SK-N-SH (cell line): ENCODE measurements at regions not wholly inside any gene's neighbourhood (a gene's known extent, or its start where the extent isn't known, plus 50 kb on each side); places are given as distances from the start of the nearest gene placed in this dataset.

ENCODE experiments used
- CTCF ChIA-PET: fragments of 300-600, 350-600 bp; formaldehyde crosslinking; extraction: SDS; loops from one replicate; lab custom pipeline; 2021; lab: Yijun Ruan, JAX
- POLR2A ChIA-PET: fragments of 350-600 bp; sonication (Branson Sonifier 250); formaldehyde crosslinking; extraction: SDS; loops from one replicate; lab custom pipeline; 2020; ENCODE audit warnings: antibody characterized with exemption, inconsistent platforms; lab: Yijun Ruan, JAX
- DNase-seq: peaks from one replicate; pipeline ENCODE4 v3.0.0; 2012
- H2AFZ ChIP-seq: fragments of 200-600 bp; sonication (generic); 2 replicates; pipeline ENCODE4 v1.8.1; 2016; ENCODE audit warnings: antibody characterized with exemption, mild to moderate bottlenecking, low read depth
- H3F3A ChIP-seq: fragments of 200-600 bp; sonication (generic); replicated peaks from 2 replicates; pipeline ENCODE3; 2016; ENCODE audit warnings: antibody characterized with exemption, mild to moderate bottlenecking; ENCODE audit not compliant: insufficient read depth
- H3K27ac ChIP-seq, 2 experiments: fragments of 200-500 bp in 1 of 2; fragments of 200-600 bp in 1 of 2; sonication (Bioruptor generic) in 1 of 2; sonication (generic), shearing (Covaris generic) in 1 of 2; 2 replicates each; pipeline versions ENCODE4 v1.5.1 to v1.6.1; 2014 to 2016; ENCODE audit warnings: low read depth in 2 of 2, inconsistent platforms in 1 of 2, low read length in 1 of 2, mild to moderate bottlenecking in 1 of 2, mixed read lengths in 1 of 2
- H3K27me3 ChIP-seq: fragments of 200-600 bp; sonication (generic), shearing (Covaris generic); 2 replicates; pipeline ENCODE4 v1.6.1; 2016; ENCODE audit warnings: mixed run types; ENCODE audit not compliant: insufficient read depth
- H3K36me3 ChIP-seq, 2 experiments: fragments of 200-500 bp in 1 of 2; fragments of 200-600 bp in 1 of 2; sonication (Bioruptor generic) in 1 of 2; sonication (generic) in 1 of 2; replicated peaks in 1 of 2; 2 replicates each; pipeline versions ENCODE3 to v1.5.1; 2014 to 2016; ENCODE audit warnings: low read length in 1 of 2, mild to moderate bottlenecking in 1 of 2; ENCODE audit not compliant: insufficient read depth in 2 of 2, control insufficient read depth in 1 of 2
- H3K4me1 ChIP-seq, 2 experiments: fragments of 200-500 bp in 1 of 2; fragments of 200-600 bp in 1 of 2; sonication (Bioruptor generic) in 1 of 2; sonication (generic), shearing (Covaris generic) in 1 of 2; 2 replicates each; pipeline versions ENCODE4 v1.5.1 to v1.6.1; 2014 to 2016; ENCODE audit warnings: low read depth in 1 of 2, low read length in 1 of 2, mixed run types in 1 of 2; ENCODE audit not compliant: insufficient read depth in 2 of 2, control insufficient read depth in 1 of 2
- H3K4me2 ChIP-seq: fragments of 200-600 bp; sonication (generic), shearing (Covaris generic); 2 replicates; pipeline ENCODE4 v1.6.1; 2017; ENCODE audit warnings: mixed run types
- H3K4me3 ChIP-seq, 2 experiments: fragments of 200-500 bp in 1 of 2; fragments of 200-600 bp in 1 of 2; sonication (Bioruptor generic) in 1 of 2; sonication (generic), shearing (Covaris generic) in 1 of 2; 2 replicates each; pipeline versions ENCODE4 v1.5.1 to v1.8.1; 2014 to 2016; ENCODE audit warnings: low read depth in 2 of 2, inconsistent platforms in 1 of 2, low read length in 1 of 2, mild to moderate bottlenecking in 1 of 2, mixed read lengths in 1 of 2, moderate library complexity in 1 of 2
- H3K79me2 ChIP-seq: fragments of 200-600 bp; sonication (generic); 2 replicates; pipeline ENCODE4 v1.8.1; 2017; ENCODE audit warnings: mild to moderate bottlenecking; ENCODE audit not compliant: insufficient read depth
- H3K9ac ChIP-seq: fragments of 200-600 bp; sonication (generic); 2 replicates; pipeline ENCODE4 v1.6.1; 2017; ENCODE audit warnings: mixed run types
- H3K9me2 ChIP-seq: fragments of 200-600 bp; sonication (generic); 2 replicates; pipeline ENCODE4 v1.6.1; 2017; ENCODE audit warnings: mixed run types
- H3K9me3 ChIP-seq: fragments of 200-600 bp; sonication (generic); 2 replicates; pipeline ENCODE4 v1.6.1; 2017; ENCODE audit warnings: mixed run types, mild to moderate bottlenecking, moderate library complexity
- H4K20me1 ChIP-seq: fragments of 200-600 bp; sonication (generic); 2 replicates; pipeline ENCODE4 v1.6.1; 2017; ENCODE audit warnings: mild to moderate bottlenecking, mixed run types; ENCODE audit not compliant: insufficient read depth
- CTCF ChIP-seq: fragments of 200-600 bp; sonication (generic); IDR thresholded peaks from 2 replicates; pipeline ENCODE4 v1.6.1; 2017; ENCODE audit warnings: antibody characterized with exemption, mild to moderate bottlenecking, moderate library complexity
- ELF1 ChIP-seq: IDR thresholded peaks from 2 replicates; pipeline ENCODE4 v1.4.0; 2012
- EZH2phosphoT487 ChIP-seq: fragments of 200-600 bp; sonication (generic); IDR thresholded peaks from 2 replicates; pipeline ENCODE4 v1.6.1; 2017; ENCODE audit warnings: low read depth, mixed run types, mild to moderate bottlenecking, antibody characterized with exemption, moderate library complexity, borderline replicate concordance
- FOSL2 ChIP-seq: IDR thresholded peaks from 2 replicates; pipeline ENCODE4 v1.4.0; 2012; ENCODE audit warnings: low read depth, mild to moderate bottlenecking, moderate library complexity, borderline replicate concordance
- FOXJ3 ChIP-seq: sonication (generic); formaldehyde crosslinking; IDR thresholded peaks from 2 replicates; pipeline ENCODE4 v1.5.1; 2020; ENCODE audit warnings: mild to moderate bottlenecking, missing genetic modification reagents
- GATA2 ChIP-seq: sonication (generic); formaldehyde crosslinking; IDR thresholded peaks from 2 replicates; pipeline ENCODE4 v1.5.0; 2020; ENCODE audit warnings: mild to moderate bottlenecking, missing genetic modification reagents
- IRF3 ChIP-seq: fragments of 150-350 bp; IDR thresholded peaks from 2 replicates; pipeline ENCODE4 v1.6.1; 2016; ENCODE audit warnings: mild to moderate bottlenecking, low read depth, low read length
- MAX ChIP-seq: IDR thresholded peaks from 2 replicates; pipeline ENCODE4 v1.4.0; 2012; ENCODE audit warnings: low read depth
- NRF1 ChIP-seq: IDR thresholded peaks from 2 replicates; pipeline ENCODE4 v1.6.1; 2012; ENCODE audit warnings: low read depth, mild to moderate bottlenecking, low read length
- PBX3 ChIP-seq: IDR thresholded peaks from 2 replicates; pipeline ENCODE4; 2012
- RAD21 ChIP-seq: IDR thresholded peaks from 2 replicates; pipeline ENCODE4 v1.6.1; 2012; ENCODE audit warnings: mild to moderate bottlenecking, low read length
- RCOR1 ChIP-seq: fragments of 150-350 bp; IDR thresholded peaks from 2 replicates; pipeline ENCODE4 v1.6.1; 2017; ENCODE audit warnings: antibody characterized with exemption, low read length
- RFX5 ChIP-seq: IDR thresholded peaks from 2 replicates; pipeline ENCODE4 v1.6.1; 2012; ENCODE audit warnings: mild to moderate bottlenecking, improper control_type of control experiment, low read length
- RXRA ChIP-seq: IDR thresholded peaks from 2 replicates; pipeline ENCODE4 v1.4.0; 2012; ENCODE audit warnings: low read depth, mild to moderate bottlenecking, borderline replicate concordance
- TAF1 ChIP-seq: IDR thresholded peaks from 2 replicates; pipeline ENCODE4 v1.6.1; 2012; ENCODE audit warnings: low read depth, mild to moderate bottlenecking, low read length, moderate library complexity, borderline replicate concordance
- TCF12 ChIP-seq: IDR thresholded peaks from 2 replicates; pipeline ENCODE4 v1.4.0; 2012
- TEAD4 ChIP-seq: IDR thresholded peaks from 2 replicates; pipeline ENCODE4 v1.4.0; 2012; ENCODE audit warnings: mild to moderate bottlenecking, borderline replicate concordance; ENCODE audit not compliant: insufficient read depth
- WGBS: methylation state at CpG from one replicate; pipeline ENCODE4 v1.1.6; 2017; ENCODE audit warnings: low lambda C conversion rate; 5-methylcytosine and 5-hydroxymethylcytosine counted together
- TF ChIP-seq, protein P1 (sequence below): IDR thresholded peaks from 2 replicates; pipeline ENCODE4 v1.4.0; 2012; ENCODE audit warnings: low read depth, borderline replicate concordance

DNA sequence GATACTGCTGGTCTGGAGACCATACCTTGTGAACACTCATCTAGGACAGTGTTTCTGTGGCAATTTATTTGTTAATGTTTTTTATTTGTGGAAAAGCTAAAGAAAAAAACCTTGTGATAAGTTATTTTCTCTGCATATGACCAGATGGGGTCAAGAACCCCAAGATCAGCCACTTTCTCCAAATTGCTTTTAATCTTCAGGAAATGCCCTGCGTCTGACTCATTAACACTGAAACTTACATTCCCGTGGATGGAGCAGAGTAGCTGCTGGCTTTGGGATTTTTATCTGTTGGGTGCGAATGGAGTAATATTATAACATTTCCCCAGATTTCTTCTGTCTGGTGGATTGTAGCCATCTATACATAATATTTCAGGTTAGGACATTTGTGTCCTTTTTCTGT lies 444.5 kb downstream of the SH3GL2 start:
- H3K9me3 ChIP-seq = no peaks in the 10 kb centered on the region
- H3K9ac ChIP-seq = no peak overlapping the region
- no peaks in the 10 kb centered on the region for H3F3A ChIP-seq
- no peaks in the 10 kb centered on the region for H3K36me3 ChIP-seq
- no peak overlapping the region for H3K4me3 ChIP-seq
- WGBS = 1% methylated on average over 3 of the region's 3 CpGs
- no peaks in the 10 kb centered on the region for H3K4me1 ChIP-seq
- no peaks in the 10 kb centered on the region for H3K9me2 ChIP-seq
- H2AFZ ChIP-seq = no peak overlapping the region
- TF ChIP-seq IRF3 = no peak
- no peak for TF ChIP-seq ELF1
- no peak for TF ChIP-seq TAF1
- no peak overlapping the region for H3K4me2 ChIP-seq
- DNase-seq = no peak
- no peaks in the 10 kb centered on the region for H3K79me2 ChIP-seq
- H4K20me1 ChIP-seq = no peaks in the 10 kb centered on the region
- H3K27me3 ChIP-seq = peaks cover 5% of the 10 kb centered on the region; the same call in 1 of the 2 replicates
- POLR2A ChIA-PET = no interaction called here
- CTCF ChIA-PET = interaction anchor here (0.6 kb wide), 1 partner anchor 513 kb away, joined by 3 read pairs; no protein-coding TSS in a partner anchor
- no peak overlapping the region for H3K27ac ChIP-seq

DNA sequence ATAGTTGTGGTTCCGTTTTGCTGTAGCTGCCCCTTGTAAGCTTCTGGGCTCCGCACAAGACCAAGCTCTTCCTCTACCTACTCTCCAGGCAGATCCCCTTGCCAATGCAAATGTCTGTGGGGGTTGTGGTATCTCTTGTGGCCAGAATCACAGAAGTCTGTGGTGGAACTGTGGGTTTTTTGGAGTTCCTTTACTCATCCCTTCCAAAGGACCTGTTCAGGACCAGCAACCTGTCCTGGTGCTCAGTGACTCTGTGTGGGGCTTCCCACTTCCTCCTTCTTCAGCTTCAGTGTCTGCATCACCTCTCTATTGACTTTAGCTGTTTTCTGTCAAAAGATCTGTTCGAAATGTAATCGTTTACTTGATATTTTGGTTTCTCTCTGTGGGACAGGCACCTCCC lies 441.3 kb upstream of the ADAMTSL1 start:
- Histone ChIP-seq H4K20me1 (no peaks in the 10 kb centered on the region), H3K9me3 (no peaks in the 10 kb centered on the region), H3K36me3 (no peaks in the 10 kb centered on the region), H3K4me2 (no peak overlapping the region), H3K4me1 (no peaks in the 10 kb centered on the region), H3K9ac (no peak overlapping the region), H3F3A (no peaks in the 10 kb centered on the region), H3K27me3 (no peaks in the 10 kb centered on the region; the same call in 1 of the 2 replicates), H2AFZ (no peak overlapping the region), H3K27ac (no peak overlapping the region), H3K9me2 (no peaks in the 10 kb centered on the region), H3K4me3 (no peak overlapping the region), H3K79me2 (no peaks in the 10 kb centered on the region)
- POLR2A ChIA-PET = no interaction called here
- CTCF ChIA-PET = no interaction called here
- no peak for DNase-seq
- 3% methylated on average over 4 of the region's 4 CpGs for WGBS
- no peak for TF ChIP-seq MAX
- no peak for TF ChIP-seq RCOR1
- no peak for TF ChIP-seq EZH2phosphoT487
- TF ChIP-seq RFX5 = no peak
- TF ChIP-seq IRF3 = no peak
- TF ChIP-seq CTCF = no peak
- TF ChIP-seq RXRA = no peak
- no peak for TF ChIP-seq TAF1
- no peak for TF ChIP-seq FOSL2
- no peak for TF ChIP-seq FOXJ3
- no peak for TF ChIP-seq PBX3
- TF ChIP-seq TCF12 = no peak
- TF ChIP-seq GATA2 (CRISPR knock-in tag) = no peak
- TF ChIP-seq ELF1 = no peak
- TF ChIP-seq, protein P1, sequence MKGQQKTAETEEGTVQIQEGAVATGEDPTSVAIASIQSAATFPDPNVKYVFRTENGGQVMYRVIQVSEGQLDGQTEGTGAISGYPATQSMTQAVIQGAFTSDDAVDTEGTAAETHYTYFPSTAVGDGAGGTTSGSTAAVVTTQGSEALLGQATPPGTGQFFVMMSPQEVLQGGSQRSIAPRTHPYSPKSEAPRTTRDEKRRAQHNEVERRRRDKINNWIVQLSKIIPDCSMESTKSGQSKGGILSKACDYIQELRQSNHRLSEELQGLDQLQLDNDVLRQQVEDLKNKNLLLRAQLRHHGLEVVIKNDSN = no peak
- TF ChIP-seq RAD21 = no peak
- TF ChIP-seq NRF1 = no peak
- TF ChIP-seq TEAD4 = no peak
